ENCODE measurements at regions not wholly inside any gene's neighbourhood (a gene's known extent, or its start where the extent isn't known, plus 50 kb on each side); places are given as distances from the start of the nearest gene placed in this dataset.

DNA sequence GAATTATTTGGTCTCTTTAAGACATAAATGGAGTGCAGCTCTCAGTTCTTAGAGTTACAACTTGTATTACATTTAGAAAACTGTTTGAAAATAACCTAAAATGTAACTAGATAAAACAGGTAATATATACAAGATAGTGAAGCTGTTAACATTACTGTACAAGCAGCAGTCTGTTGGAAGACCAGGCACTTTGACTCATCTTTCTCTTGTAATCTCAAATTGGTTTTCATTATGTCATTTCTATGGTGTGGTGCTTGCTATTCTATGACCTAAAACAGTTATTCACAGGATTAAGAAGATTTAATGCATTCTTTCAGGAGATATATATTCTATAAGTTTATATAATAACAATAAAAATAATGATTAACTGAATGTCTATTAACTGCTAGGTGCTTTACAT, 282.5 kb upstream of the PITX2 start:
- Histone ChIP-seq H3K36me3 (no peaks in the 10 kb centered on the region), H3K4me1 (peaks cover 0 to 8% of the 10 kb centered on the region in 2 donors), H3K27me3 (no peaks in the 10 kb centered on the region), H3K4me3 (no peak overlapping the region), H3K27ac (no peak overlapping the region), H3K9me3 (no peaks in the 10 kb centered on the region)
- DNase-seq: no peak
- in situ Hi-C loops (cut with MboI; ENCODE audit: low sequenced_read_pairs in 4 of 4) (no loop called here), intact Hi-C loops (cut with DNase I; ENCODE audit: low total_unique reads) (no loop called here)
- TF ChIP-seq, protein P1, sequence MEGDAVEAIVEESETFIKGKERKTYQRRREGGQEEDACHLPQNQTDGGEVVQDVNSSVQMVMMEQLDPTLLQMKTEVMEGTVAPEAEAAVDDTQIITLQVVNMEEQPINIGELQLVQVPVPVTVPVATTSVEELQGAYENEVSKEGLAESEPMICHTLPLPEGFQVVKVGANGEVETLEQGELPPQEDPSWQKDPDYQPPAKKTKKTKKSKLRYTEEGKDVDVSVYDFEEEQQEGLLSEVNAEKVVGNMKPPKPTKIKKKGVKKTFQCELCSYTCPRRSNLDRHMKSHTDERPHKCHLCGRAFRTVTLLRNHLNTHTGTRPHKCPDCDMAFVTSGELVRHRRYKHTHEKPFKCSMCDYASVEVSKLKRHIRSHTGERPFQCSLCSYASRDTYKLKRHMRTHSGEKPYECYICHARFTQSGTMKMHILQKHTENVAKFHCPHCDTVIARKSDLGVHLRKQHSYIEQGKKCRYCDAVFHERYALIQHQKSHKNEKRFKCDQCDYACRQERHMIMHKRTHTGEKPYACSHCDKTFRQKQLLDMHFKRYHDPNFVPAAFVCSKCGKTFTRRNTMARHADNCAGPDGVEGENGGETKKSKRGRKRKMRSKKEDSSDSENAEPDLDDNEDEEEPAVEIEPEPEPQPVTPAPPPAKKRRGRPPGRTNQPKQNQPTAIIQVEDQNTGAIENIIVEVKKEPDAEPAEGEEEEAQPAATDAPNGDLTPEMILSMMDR (IDR thresholded peaks at IDR 0.05 in 4 of 5, conservative IDR thresholded peaks at IDR 0.05 in 1 of 5): no peak
- TF ChIP-seq POLR2A (IDR thresholded peaks at IDR 0.05): no peak
- ATAC-seq: no peak

DNA sequence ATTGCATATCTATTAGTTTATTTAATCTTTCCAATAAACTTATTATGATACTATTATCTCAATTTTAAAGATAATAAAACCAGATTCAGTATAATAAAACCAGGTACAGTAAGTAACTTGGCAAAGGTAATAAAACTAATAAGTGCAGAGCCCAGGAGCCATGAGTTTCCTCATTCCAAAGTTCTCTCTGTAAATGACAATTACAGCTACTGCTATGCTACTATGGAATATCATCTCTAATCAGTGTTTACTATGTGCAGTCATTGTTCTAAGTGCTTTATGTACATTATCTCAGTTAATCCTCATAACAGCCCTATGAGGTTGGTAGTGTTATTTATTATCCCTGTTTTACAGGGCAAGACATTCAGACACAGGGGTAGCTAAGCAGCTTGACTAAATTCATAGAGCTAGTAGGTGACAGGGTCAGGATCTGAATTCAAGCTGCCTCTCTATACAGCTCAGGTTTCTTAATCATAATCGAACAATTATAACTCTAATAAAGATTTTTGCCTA, 285.0 kb upstream of the PITX2 start:
- DNase-seq: no peak
- ATAC-seq: no peak
- no peak overlapping the region for H3K27ac ChIP-seq
- H3K9me3 ChIP-seq: no peaks in the 10 kb centered on the region
- intact Hi-C loops (cut with DNase I; ENCODE audit: low total_unique reads) (no loop called here), in situ Hi-C loops (cut with MboI; ENCODE audit: low sequenced_read_pairs in 4 of 4) (no loop called here)
- H3K27me3 ChIP-seq: no peaks in the 10 kb centered on the region
- H3K4me3 ChIP-seq: no peak overlapping the region
- TF ChIP-seq, protein P1 (IDR thresholded peaks at IDR 0.05 in 4 of 5, conservative IDR thresholded peaks at IDR 0.05 in 1 of 5): no peak
- TF ChIP-seq POLR2A (IDR thresholded peaks at IDR 0.05): no peak
- H3K36me3 ChIP-seq: no peaks in the 10 kb centered on the region
- H3K4me1 ChIP-seq: peaks cover 0 to 8% of the 10 kb centered on the region in 2 donors

DNA sequence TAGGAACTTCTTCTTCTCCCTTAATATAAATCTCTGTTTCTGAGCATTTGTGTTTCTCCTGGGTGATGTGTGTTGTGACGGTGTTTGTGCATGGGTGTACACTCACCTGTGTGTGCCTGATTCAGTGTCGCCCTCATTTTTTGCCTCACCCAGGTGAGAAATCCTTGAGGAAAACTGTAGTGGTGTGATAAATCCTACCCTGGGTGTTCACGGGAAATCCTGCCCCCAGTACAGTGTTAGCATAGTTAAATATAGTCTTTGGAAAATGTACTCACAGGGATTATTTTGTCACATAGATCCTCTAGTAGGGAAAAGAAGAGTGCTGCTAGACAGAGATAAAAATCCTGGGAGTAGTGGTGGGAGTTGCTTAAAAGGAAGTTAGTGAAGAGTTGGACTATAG, 291.9 kb upstream of the PITX2 start:
- in situ Hi-C loops (cut with MboI; ENCODE audit: low sequenced_read_pairs in 4 of 4) (no loop called here), intact Hi-C loops (cut with DNase I; ENCODE audit: low total_unique reads) (no loop called here)
- TF ChIP-seq POLR2A (IDR thresholded peaks at IDR 0.05): no peak
- TF ChIP-seq, protein P1 (IDR thresholded peaks at IDR 0.05 in 4 of 5, conservative IDR thresholded peaks at IDR 0.05 in 1 of 5): no peak

DNA sequence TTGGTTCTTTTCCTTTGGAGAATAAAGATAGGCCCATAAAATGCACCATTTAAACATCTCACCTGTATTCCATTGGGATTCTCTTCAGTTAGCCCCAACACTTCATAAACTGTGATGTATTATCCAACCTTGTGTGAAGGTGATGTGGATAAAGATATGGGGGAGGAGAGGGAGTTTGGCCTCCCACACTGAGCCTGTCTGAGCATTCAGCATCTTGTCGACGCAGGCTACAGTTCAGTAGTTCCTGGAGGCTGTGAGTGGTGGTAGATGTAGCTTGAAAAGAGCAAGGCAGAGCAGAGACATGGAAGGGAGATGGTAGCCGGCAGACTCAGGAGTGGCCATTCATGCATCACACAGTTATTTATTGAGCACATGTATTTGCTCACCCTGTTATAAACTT, 292.4 kb upstream of the PITX2 start:
- no peaks in the 10 kb centered on the region for H3K4me1 ChIP-seq
- no peaks in the 10 kb centered on the region for H3K9me3 ChIP-seq
- H3K27me3 ChIP-seq: no peaks in the 10 kb centered on the region
- in situ Hi-C loops (cut with MboI; ENCODE audit: low sequenced_read_pairs in 4 of 4) (no loop called here), intact Hi-C loops (cut with DNase I; ENCODE audit: low total_unique reads) (no loop called here)
- no peaks in the 10 kb centered on the region for H3K36me3 ChIP-seq
- H3K4me3 ChIP-seq: no peak overlapping the region
- TF ChIP-seq, protein P1 (IDR thresholded peaks at IDR 0.05 in 4 of 5, conservative IDR thresholded peaks at IDR 0.05 in 1 of 5): no peak
- TF ChIP-seq POLR2A (IDR thresholded peaks at IDR 0.05): no peak
- DNase-seq: no peak
- no peak for ATAC-seq
- no peak overlapping the region for H3K27ac ChIP-seq

More for the DNA sequence above, 291.9 kb upstream of the PITX2 start:
- no peak for ATAC-seq
- no peaks in the 10 kb centered on the region for H3K4me1 ChIP-seq
- H3K9me3 ChIP-seq: no peaks in the 10 kb centered on the region
- no peak overlapping the region for H3K4me3 ChIP-seq
- no peak for DNase-seq
- no peaks in the 10 kb centered on the region for H3K27me3 ChIP-seq
- no peak overlapping the region for H3K27ac ChIP-seq
- H3K36me3 ChIP-seq: no peaks in the 10 kb centered on the region

DNA sequence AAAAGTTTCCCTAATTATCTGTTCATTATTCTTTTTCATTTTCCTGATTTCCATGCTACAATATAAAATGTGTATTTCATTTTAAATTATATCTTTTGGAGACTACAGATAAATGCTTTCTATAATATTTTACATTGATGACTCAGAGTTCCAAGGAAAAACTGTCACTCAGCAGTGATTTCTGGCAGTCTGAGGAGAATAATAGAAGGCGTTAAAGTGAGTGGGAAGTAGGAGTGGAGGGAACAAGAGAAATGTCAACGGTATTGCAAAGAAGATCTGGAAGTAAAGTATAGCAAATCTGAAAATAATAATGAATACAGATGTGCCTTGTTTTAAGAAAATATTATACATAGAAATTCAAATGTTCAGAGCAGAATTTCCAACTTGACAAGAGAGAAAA, 293.6 kb upstream of the PITX2 start:
- no peak for DNase-seq
- no peaks in the 10 kb centered on the region for H3K27me3 ChIP-seq
- no peak overlapping the region for H3K4me3 ChIP-seq
- H3K27ac ChIP-seq: no peak overlapping the region
- H3K36me3 ChIP-seq: no peaks in the 10 kb centered on the region
- in situ Hi-C loops (cut with MboI; ENCODE audit: low sequenced_read_pairs in 4 of 4): no loop called here
- H3K9me3 ChIP-seq: no peaks in the 10 kb centered on the region
- intact Hi-C loops (cut with DNase I; ENCODE audit: low total_unique reads): no loop called here
- ATAC-seq: no peak
- H3K4me1 ChIP-seq: no peaks in the 10 kb centered on the region
- TF ChIP-seq, protein P1 (IDR thresholded peaks at IDR 0.05 in 4 of 5, conservative IDR thresholded peaks at IDR 0.05 in 1 of 5): no peak
